ENCODE measurements at regions not wholly inside any gene's neighbourhood (a gene's known extent, or its start where the extent isn't known, plus 50 kb on each side); places are given as distances from the start of the nearest gene placed in this dataset.
"Not testable (repeated sequence)": the region's sequence is repeated elsewhere in the genome, so short reads cannot be mapped to it uniquely, and the experiment has no call there.

DNA sequence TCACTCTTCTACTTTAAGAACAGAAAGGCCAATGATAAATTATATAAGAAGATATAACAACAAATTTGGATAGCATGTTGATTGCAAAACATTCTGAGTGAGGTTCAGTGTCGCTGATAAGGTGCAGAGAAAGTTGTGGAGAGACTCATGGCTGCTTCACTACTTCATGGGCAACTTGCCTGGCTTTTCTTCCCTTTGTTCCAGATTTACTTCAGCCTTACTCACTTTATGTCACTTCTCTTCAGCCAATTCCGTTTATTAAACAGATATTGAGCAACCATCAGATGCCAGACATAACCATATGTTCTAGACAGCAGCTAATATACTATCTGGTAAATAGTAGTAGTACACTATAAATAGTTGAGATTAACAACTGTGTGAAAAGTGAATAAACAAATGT, 150.0 kb upstream of the CHL1 start:
- Histone ChIP-seq H3K36me3 (no peaks in the 10 kb centered on the region), H3K4me1 (no peaks in the 10 kb centered on the region), H3K27ac (no peak overlapping the region), H3K9me3 (no peaks in the 10 kb centered on the region), H3K27me3 (no peaks in the 10 kb centered on the region), H3K4me3 (no peak overlapping the region)
- intact Hi-C loops (cut with DNase I) = no loop called here
- TF ChIP-seq, protein P1, sequence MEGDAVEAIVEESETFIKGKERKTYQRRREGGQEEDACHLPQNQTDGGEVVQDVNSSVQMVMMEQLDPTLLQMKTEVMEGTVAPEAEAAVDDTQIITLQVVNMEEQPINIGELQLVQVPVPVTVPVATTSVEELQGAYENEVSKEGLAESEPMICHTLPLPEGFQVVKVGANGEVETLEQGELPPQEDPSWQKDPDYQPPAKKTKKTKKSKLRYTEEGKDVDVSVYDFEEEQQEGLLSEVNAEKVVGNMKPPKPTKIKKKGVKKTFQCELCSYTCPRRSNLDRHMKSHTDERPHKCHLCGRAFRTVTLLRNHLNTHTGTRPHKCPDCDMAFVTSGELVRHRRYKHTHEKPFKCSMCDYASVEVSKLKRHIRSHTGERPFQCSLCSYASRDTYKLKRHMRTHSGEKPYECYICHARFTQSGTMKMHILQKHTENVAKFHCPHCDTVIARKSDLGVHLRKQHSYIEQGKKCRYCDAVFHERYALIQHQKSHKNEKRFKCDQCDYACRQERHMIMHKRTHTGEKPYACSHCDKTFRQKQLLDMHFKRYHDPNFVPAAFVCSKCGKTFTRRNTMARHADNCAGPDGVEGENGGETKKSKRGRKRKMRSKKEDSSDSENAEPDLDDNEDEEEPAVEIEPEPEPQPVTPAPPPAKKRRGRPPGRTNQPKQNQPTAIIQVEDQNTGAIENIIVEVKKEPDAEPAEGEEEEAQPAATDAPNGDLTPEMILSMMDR (IDR thresholded peaks at IDR 0.05) = no peak
- no peak for TF ChIP-seq POLR2AphosphoS5 (IDR thresholded peaks at IDR 0.05; ENCODE audit: insufficient read depth in 1 of 2, low read depth in 1 of 2)
- no peak for TF ChIP-seq POLR2A (IDR thresholded peaks at IDR 0.05)
- DNase-seq (ENCODE audit: extremely low spot score in 2 of 2) = no peak

DNA sequence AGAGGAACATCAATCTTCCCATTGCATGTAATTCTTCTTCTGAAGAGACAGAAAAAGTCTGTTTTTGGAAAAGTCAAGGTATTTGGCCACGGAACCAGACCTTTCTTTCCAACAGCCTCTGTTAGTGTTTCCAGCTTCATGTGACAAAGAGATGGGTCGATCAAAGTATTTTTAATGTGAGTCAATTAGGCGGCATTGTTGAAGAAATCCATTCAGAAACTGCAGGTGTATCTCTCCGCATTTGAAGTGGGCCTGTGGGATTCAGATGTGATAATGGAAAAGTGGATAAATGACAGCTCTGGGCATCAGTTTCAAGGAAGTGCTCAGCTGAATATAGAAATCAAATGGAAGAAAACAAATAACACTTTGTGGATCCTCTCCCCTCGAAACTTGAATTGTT, 143.1 kb upstream of the CHL1 start:
- H3K4me3 ChIP-seq; H3K4me1 ChIP-seq; H3K9me3 ChIP-seq; H3K36me3 ChIP-seq; H3K27me3 ChIP-seq; H3K27ac ChIP-seq; DNase-seq (ENCODE audit: extremely low spot score in 2 of 2); intact Hi-C loops (cut with DNase I): not testable (repeated sequence)

DNA sequence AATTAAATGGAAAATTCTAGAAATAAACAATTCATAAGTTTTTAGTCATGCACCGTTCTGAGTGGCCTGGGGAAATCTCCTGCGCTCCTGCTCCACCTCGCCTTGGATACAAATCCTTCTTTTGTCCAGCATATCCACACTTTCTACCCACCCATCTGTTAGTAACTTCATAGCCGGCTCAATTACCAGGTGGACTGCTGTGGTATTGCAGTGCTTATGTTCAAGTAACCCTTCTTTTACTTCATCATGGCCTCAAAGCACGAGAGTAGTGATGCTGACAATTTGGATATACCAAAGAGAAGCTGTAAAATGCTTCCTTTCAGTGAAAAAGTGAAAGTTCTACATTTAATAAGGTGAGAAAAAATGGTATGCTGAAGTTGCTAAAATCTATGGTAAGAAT, 142.3 kb upstream of the CHL1 start:
- no peaks in the 10 kb centered on the region for H3K4me1 ChIP-seq
- no peak overlapping the region for H3K27ac ChIP-seq
- DNase-seq (ENCODE audit: extremely low spot score in 2 of 2) = no peak
- H3K36me3 ChIP-seq = no peaks in the 10 kb centered on the region
- H3K4me3 ChIP-seq = no peak overlapping the region
- no peaks in the 10 kb centered on the region for H3K27me3 ChIP-seq
- intact Hi-C loops (cut with DNase I) = no loop called here
- H3K9me3 ChIP-seq = no peaks in the 10 kb centered on the region
- TF ChIP-seq, protein P1 (IDR thresholded peaks at IDR 0.05) = no peak

DNA sequence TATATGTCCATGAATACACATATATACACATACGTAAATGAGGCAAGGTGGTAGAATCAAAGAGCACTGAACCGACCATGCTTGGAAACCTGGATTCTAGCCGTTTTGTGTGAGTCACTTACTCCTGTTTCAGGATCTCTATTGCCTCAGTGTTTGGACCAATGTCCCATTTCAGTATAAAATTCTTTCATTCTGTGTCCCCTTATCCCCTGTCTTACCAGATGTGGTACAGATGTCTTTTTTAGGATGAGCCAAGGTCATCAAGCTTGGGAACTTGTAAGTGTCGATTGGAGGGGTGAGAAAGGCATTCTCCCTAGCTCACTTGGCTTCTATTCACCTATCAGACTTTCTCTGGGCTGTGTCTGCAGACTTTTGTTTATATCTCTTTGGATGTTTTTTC, 139.9 kb upstream of the CHL1 start:
- Histone ChIP-seq H3K27me3 (no peaks in the 10 kb centered on the region), H3K27ac (no peak overlapping the region), H3K9me3 (no peaks in the 10 kb centered on the region), H3K4me3 (no peak overlapping the region), H3K4me1 (no peaks in the 10 kb centered on the region), H3K36me3 (no peaks in the 10 kb centered on the region)
- intact Hi-C loops (cut with DNase I) = no loop called here
- TF ChIP-seq POLR2AphosphoS5 (IDR thresholded peaks at IDR 0.05; ENCODE audit: insufficient read depth in 1 of 2, low read depth in 1 of 2) (no peak), POLR2A (IDR thresholded peaks at IDR 0.05) (no peak)
- TF ChIP-seq, protein P1 (IDR thresholded peaks at IDR 0.05) = no peak
- DNase-seq (ENCODE audit: extremely low spot score in 2 of 2) = no peak

DNA sequence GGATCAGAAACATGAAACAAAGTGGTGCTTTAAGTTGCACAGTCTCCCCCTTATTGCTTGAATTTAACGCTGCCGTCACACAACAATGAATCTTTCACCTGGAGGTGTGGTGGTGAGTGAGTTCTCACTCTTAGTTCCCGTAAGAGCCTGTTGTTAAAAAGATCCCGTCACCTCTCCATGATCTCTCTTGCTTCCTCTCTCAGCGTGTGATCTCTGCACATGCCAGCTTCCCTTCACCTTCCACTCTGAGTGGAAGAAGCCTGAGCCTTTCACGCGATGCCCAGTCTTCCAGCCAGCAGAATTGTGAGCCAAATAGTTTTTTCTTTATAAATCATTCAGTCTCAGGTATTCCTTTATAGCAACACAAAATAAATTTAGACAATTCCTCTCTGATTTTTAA, 136.7 kb upstream of the CHL1 start:
- H3K27ac ChIP-seq = no peak overlapping the region
- H3K4me1 ChIP-seq = no peaks in the 10 kb centered on the region
- H3K36me3 ChIP-seq = no peaks in the 10 kb centered on the region
- H3K4me3 ChIP-seq = no peak overlapping the region
- intact Hi-C loops (cut with DNase I) = no loop called here
- DNase-seq (ENCODE audit: extremely low spot score in 2 of 2) = no peak
- no peaks in the 10 kb centered on the region for H3K9me3 ChIP-seq
- H3K27me3 ChIP-seq = no peaks in the 10 kb centered on the region
- TF ChIP-seq POLR2AphosphoS5 (IDR thresholded peaks at IDR 0.05; ENCODE audit: insufficient read depth in 1 of 2, low read depth in 1 of 2) = no peak
- TF ChIP-seq, protein P1 (IDR thresholded peaks at IDR 0.05) = no peak

DNA sequence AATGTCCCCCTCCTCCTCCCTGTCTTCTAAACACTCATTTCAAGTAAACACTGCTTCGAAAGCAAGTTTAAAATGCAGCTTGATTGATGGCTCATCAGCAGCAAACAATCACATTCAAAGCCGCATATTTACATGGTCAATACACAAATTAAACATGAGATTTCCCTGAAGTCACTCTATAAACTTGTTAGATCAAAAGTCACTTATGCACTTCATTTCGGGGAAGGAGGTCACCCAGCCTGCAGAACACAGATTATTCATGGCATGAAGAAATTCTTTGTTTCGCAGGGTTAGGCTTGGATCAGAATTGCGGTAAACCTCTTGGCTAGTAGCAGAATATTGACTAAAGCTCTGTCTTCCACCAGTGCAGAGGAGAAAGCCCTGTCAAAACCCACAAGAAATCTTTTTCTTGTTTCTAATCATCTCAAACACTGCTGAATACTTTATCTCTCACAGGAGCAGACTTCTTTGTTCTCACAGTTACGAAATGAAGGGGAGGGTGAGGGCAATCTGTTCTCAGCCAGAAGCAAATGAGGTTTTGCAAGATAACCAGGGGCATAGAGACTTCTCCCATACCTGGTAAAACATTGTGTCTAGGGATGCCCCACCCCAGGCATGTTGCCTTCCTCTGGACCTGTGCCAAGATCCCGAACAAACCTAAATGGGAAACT, 133.3 kb upstream of the CHL1 start:
- no peaks in the 10 kb centered on the region for H3K4me1 ChIP-seq
- no peak overlapping the region for H3K27ac ChIP-seq
- H3K36me3 ChIP-seq = no peaks in the 10 kb centered on the region
- no peaks in the 10 kb centered on the region for H3K9me3 ChIP-seq
- intact Hi-C loops (cut with DNase I) = no loop called here
- TF ChIP-seq, protein P1 (IDR thresholded peaks at IDR 0.05) = no peak
- no peak for TF ChIP-seq POLR2A (IDR thresholded peaks at IDR 0.05)
- TF ChIP-seq POLR2AphosphoS5 (IDR thresholded peaks at IDR 0.05; ENCODE audit: insufficient read depth in 1 of 2, low read depth in 1 of 2) = no peak
- no peak overlapping the region for H3K4me3 ChIP-seq
- no peak for DNase-seq (ENCODE audit: extremely low spot score in 2 of 2)
- no peaks in the 10 kb centered on the region for H3K27me3 ChIP-seq

All from vagina (tissue), 2 donors.